Body of pancreas (tissue), 4 donors: ENCODE measurements at regions not wholly inside any gene's neighbourhood (a gene's known extent, or its start where the extent isn't known, plus 50 kb on each side); places are given as distances from the start of the nearest gene placed in this dataset.
"Not testable (repeated sequence)": the region's sequence is repeated elsewhere in the genome, so short reads cannot be mapped to it uniquely, and the experiment has no call there.

ENCODE experiments used
- ATAC-seq: fragments of 150-250 bp; one replicate; pipeline ENCODE4 v1.9.1; 2016
- DNase-seq, 4 donors: peaks; one replicate each; pipeline ENCODE4 v3.0.0-alpha.2; 2019
- H3K27ac ChIP-seq, 4 donors: fragments of 200-600 bp; sonication (generic); 1 replicate in 3 of 4; 2 replicates in 1 of 4; pipeline versions ENCODE4 v1.5.1 to v1.6.1; 2016 to 2019; ENCODE audit warnings: mild to moderate bottlenecking in 1 of 4, mixed read lengths in 1 of 4, moderate library complexity in 1 of 4
- H3K27me3 ChIP-seq, 2 donors: fragments of 200-600 bp; sonication (generic); one replicate each; pipeline ENCODE4 v1.6.0; 2016; ENCODE audit warnings: mild to moderate bottlenecking in 1 of 2
- H3K36me3 ChIP-seq, 2 donors: fragments of 200-600 bp; sonication (generic); replicated peaks in 1 of 2; 2 replicates each; pipeline ENCODE4 v1.5.1; 2016; ENCODE audit warnings: low read depth in 2 of 2; ENCODE audit not compliant: insufficient read depth in 1 of 2
- H3K4me1 ChIP-seq: fragments of 200-600 bp; sonication (generic); one replicate; pipeline ENCODE4 v1.6.0; 2016
- H3K4me3 ChIP-seq, 2 donors: fragments of 200-600 bp; sonication (generic); 1 replicate in 1 of 2; 2 replicates in 1 of 2; pipeline ENCODE4 v1.5.1; 2016 to 2019
- H3K9me3 ChIP-seq, 3 donors: fragments of 200-600 bp; sonication (generic); 1 replicate in 2 of 3; 2 replicates in 1 of 3; pipeline ENCODE4 v1.5.1; 2016
- CTCF ChIP-seq, 7 experiments: fragments of 450-650 bp in 4 of 7; fragments of 200-600 bp in 3 of 7; sonication (generic) in 3 of 7; IDR thresholded peaks; one replicate each; pipeline ENCODE4 v1.5.1; 2016 to 2019; ENCODE audit warnings: antibody characterized with exemption in 7 of 7
- POLR2A ChIP-seq, 3 donors: fragments of 450-650 bp; IDR thresholded peaks; one replicate each; pipeline ENCODE4 v1.6.1; 2016; ENCODE audit warnings: antibody characterized with exemption in 3 of 3, mild to moderate bottlenecking in 2 of 3
- WGBS, 2 donors: methylation state at CpG; one replicate each; pipeline ENCODE4 v1.1.5; 2017; 5-methylcytosine and 5-hydroxymethylcytosine counted together
- intact Hi-C: fragments of 100-400 bp; cut with DNase I; formaldehyde crosslinking; loops from one replicate; pipeline ENCODE4 v1.15.1; 2023

GRCh38 chr18:1037776-1038175 is 133.1 kb downstream of the ADCYAP1 start:
- H3K4me3 ChIP-seq: no peak overlapping the region
- ATAC-seq: no peak
- TF ChIP-seq POLR2A (IDR thresholded peaks at IDR 0.05) (no peak), CTCF (IDR thresholded peaks at IDR 0.05) (no peak)
- H3K27ac ChIP-seq: no peak overlapping the region
- DNase-seq: no peak
- H3K36me3 ChIP-seq: no peaks in the 10 kb centered on the region
- no peaks in the 10 kb centered on the region for H3K9me3 ChIP-seq
- H3K27me3 ChIP-seq: no peaks in the 10 kb centered on the region
- 36 to 60% methylated on average over 2 of the region's 2 CpGs for WGBS, 2 donors
- no peaks in the 10 kb centered on the region for H3K4me1 ChIP-seq
- intact Hi-C loops: no loop called here

GRCh38 chr18:1039421-1039820 is 134.8 kb downstream of the ADCYAP1 start:
- no peaks in the 10 kb centered on the region for H3K4me1 ChIP-seq
- H3K27ac ChIP-seq: no peak overlapping the region
- no peaks in the 10 kb centered on the region for H3K9me3 ChIP-seq
- H3K27me3 ChIP-seq: no peaks in the 10 kb centered on the region
- H3K4me3 ChIP-seq: no peak overlapping the region
- DNase-seq (no peak), ATAC-seq (no peak)
- no peak for TF ChIP-seq POLR2A (IDR thresholded peaks at IDR 0.05)
- no peak for TF ChIP-seq CTCF (IDR thresholded peaks at IDR 0.05)
- 78 to 87% methylated on average over 7 of the region's 7 CpGs for WGBS, 2 donors
- H3K36me3 ChIP-seq: no peaks in the 10 kb centered on the region
- intact Hi-C loops: no loop called here

- H3K27me3 ChIP-seq, DNase-seq, H3K4me3 ChIP-seq, H3K9me3 ChIP-seq, H3K4me1 ChIP-seq, ATAC-seq, intact Hi-C loops, H3K36me3 ChIP-seq, H3K27ac ChIP-seq: not testable (repeated sequence)
- WGBS, 2 donors: 33 to 43% methylated on average over 2 of the region's 2 CpGs
Measured at GRCh38 chr18:1043039-1043438, 138.4 kb downstream of the ADCYAP1 start.

GRCh38 chr18:1045658-1046057 is 141.0 kb downstream of the ADCYAP1 start:
- no peaks in the 10 kb centered on the region for H3K36me3 ChIP-seq
- no peak for ATAC-seq
- no peak overlapping the region for H3K4me3 ChIP-seq
- H3K27me3 ChIP-seq: no peaks in the 10 kb centered on the region
- 23 to 30% methylated on average over 4 of the region's 4 CpGs for WGBS, 2 donors
- no peaks in the 10 kb centered on the region for H3K9me3 ChIP-seq
- H3K27ac ChIP-seq: no peak overlapping the region
- no peak for TF ChIP-seq POLR2A (IDR thresholded peaks at IDR 0.05)
- no peak for TF ChIP-seq CTCF (IDR thresholded peaks at IDR 0.05)
- intact Hi-C loops: no loop called here
- DNase-seq: no peak
- no peaks in the 10 kb centered on the region for H3K4me1 ChIP-seq

- no peak for DNase-seq
- H3K27ac ChIP-seq: no peak overlapping the region
- H3K4me3 ChIP-seq: no peak overlapping the region
- no peaks in the 10 kb centered on the region for H3K4me1 ChIP-seq
- no peak for TF ChIP-seq POLR2A (IDR thresholded peaks at IDR 0.05)
- TF ChIP-seq CTCF (IDR thresholded peaks at IDR 0.05): no peak
- H3K36me3 ChIP-seq: no peaks in the 10 kb centered on the region
- H3K27me3 ChIP-seq: no peaks in the 10 kb centered on the region
- 69 to 70% methylated on average over 5 of the region's 5 CpGs for WGBS, 2 donors
- no peak for ATAC-seq
- intact Hi-C loops: no loop called here
- H3K9me3 ChIP-seq: no peaks in the 10 kb centered on the region
Measured at GRCh38 chr18:1047406-1047805, 142.7 kb downstream of the ADCYAP1 start.
